SK-N-SH treated with all-trans-retinoic acid at 6 μM for 48 hours (cell line): ENCODE measurements at regions not wholly inside any gene's neighbourhood (a gene's known extent, or its start where the extent isn't known, plus 50 kb on each side); places are given as distances from the start of the nearest gene placed in this dataset.

ENCODE experiments used
- ARNTL ChIP-seq: fragments of 450-650 bp; formaldehyde crosslinking; IDR thresholded peaks from 2 replicates; pipeline ENCODE4 v1.5.0; 2020; ENCODE audit warnings: low read depth, mild to moderate bottlenecking, moderate library complexity, borderline replicate concordance
- BACH2 ChIP-seq: fragments of 250-450 bp; sonication (Bioruptor Pico); IDR thresholded peaks from 2 replicates; pipeline ENCODE4 v1.9.0; 2021; ENCODE audit warnings: mild to moderate bottlenecking, borderline replicate concordance
- CSDC2 ChIP-seq: fragments of 250-450 bp; sonication (Bioruptor Pico); IDR thresholded peaks from 2 replicates; pipeline ENCODE4 v1.5.0; 2020; ENCODE audit warnings: mild to moderate bottlenecking, moderate library complexity
- ESRRG ChIP-seq: fragments of 250-450 bp; sonication (Bioruptor Pico); IDR thresholded peaks from 2 replicates; pipeline ENCODE4 v1.6.1; 2021; ENCODE audit warnings: mild to moderate bottlenecking
- RARB ChIP-seq: fragments of 250-450 bp; sonication (Bioruptor Pico); IDR thresholded peaks from 2 replicates; pipeline ENCODE4 v1.8.0; 2021; ENCODE audit warnings: mild to moderate bottlenecking, moderate library complexity
- SNAI2 ChIP-seq: fragments of 250-450 bp; sonication (Bioruptor Pico); IDR thresholded peaks from 2 replicates; pipeline ENCODE4 v1.5.0; 2020; ENCODE audit warnings: mild to moderate bottlenecking, moderate library complexity
- TOX ChIP-seq: fragments of 250-450 bp; sonication (Bioruptor Pico); IDR thresholded peaks from 2 replicates; pipeline ENCODE4 v1.8.0; 2021; ENCODE audit warnings: mild to moderate bottlenecking, moderate library complexity, borderline replicate concordance
- ZFP3 ChIP-seq: fragments of 250-450 bp; sonication (Bioruptor Pico); IDR thresholded peaks from 2 replicates; pipeline ENCODE4 v1.5.0; 2020; ENCODE audit warnings: mild to moderate bottlenecking, moderate library complexity
- ZFP30 ChIP-seq: fragments of 450-650 bp; formaldehyde crosslinking; IDR thresholded peaks from 2 replicates; pipeline ENCODE4 v1.5.0; 2022; ENCODE audit warnings: mild to moderate bottlenecking, moderate library complexity
- TF ChIP-seq, protein P1 (sequence below): fragments of 250-450 bp; sonication (Bioruptor Pico); IDR thresholded peaks from 2 replicates; pipeline ENCODE4 v1.5.1; 2020; ENCODE audit warnings: low read depth, mild to moderate bottlenecking, moderate library complexity
- TF ChIP-seq, protein P2 (sequence below): fragments of 250-450 bp; sonication (Bioruptor Pico); IDR thresholded peaks from 2 replicates; pipeline ENCODE4 v1.5.0; 2020; ENCODE audit warnings: mild to moderate bottlenecking, moderate library complexity
- TF ChIP-seq, protein P3 (sequence below): fragments of 250-450 bp; sonication (Bioruptor Pico); IDR thresholded peaks from 2 replicates; pipeline ENCODE4 v1.8.0; 2020; ENCODE audit warnings: mild to moderate bottlenecking, moderate library complexity, borderline replicate concordance
- TF ChIP-seq, protein P4 (sequence below): fragments of 250-450 bp; sonication (Bioruptor Pico); IDR thresholded peaks from 2 replicates; pipeline ENCODE4 v1.5.1; 2021; ENCODE audit warnings: mild to moderate bottlenecking, moderate library complexity

DNA sequence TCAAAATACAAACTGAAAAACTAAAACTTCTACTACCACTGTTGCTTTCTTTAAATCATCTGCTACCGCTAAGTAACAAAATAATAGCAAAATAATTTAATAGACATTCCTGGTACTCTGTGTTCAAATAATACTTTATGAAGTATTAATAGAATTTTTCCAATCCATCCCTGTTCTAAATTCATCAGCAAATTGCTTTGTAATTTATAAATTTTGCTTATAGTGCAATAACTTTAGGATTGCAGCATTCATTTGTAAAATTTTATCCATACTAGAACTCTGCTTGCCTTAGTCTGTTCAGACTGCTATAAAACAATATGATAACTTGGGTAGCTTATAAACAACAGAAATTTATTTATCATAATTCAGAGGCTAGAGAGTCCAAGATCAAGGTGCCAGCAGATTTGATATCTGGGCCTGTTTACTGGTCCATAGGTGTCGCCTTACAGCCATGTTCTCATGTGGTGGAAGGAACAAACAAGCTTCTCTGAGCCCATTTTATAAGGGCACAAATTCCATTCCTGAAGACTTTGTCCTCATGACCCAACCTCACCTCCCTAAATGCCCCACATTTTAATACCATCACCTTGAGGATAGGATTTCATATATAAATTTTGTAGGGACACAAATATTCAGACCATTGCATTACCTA is 415.1 kb upstream of the MAP2 start:
- TF ChIP-seq ZFP3 (CRISPR knock-in tag) (no peak), RARB (CRISPR knock-in tag) (no peak), ESRRG (CRISPR knock-in tag) (no peak), ARNTL (no peak), ZFP30 (CRISPR knock-in tag) (no peak), CSDC2 (CRISPR knock-in tag) (no peak), BACH2 (CRISPR knock-in tag) (no peak), SNAI2 (no peak), TOX (CRISPR knock-in tag) (no peak)
- TF ChIP-seq, protein P1, sequence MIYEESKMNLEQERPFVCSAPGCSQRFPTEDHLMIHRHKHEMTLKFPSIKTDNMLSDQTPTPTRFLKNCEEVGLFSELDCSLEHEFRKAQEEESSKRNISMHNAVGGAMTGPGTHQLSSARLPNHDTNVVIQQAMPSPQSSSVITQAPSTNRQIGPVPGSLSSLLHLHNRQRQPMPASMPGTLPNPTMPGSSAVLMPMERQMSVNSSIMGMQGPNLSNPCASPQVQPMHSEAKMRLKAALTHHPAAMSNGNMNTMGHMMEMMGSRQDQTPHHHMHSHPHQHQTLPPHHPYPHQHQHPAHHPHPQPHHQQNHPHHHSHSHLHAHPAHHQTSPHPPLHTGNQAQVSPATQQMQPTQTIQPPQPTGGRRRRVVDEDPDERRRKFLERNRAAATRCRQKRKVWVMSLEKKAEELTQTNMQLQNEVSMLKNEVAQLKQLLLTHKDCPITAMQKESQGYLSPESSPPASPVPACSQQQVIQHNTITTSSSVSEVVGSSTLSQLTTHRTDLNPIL (CRISPR knock-in tag) = no peak
- TF ChIP-seq, protein P2, sequence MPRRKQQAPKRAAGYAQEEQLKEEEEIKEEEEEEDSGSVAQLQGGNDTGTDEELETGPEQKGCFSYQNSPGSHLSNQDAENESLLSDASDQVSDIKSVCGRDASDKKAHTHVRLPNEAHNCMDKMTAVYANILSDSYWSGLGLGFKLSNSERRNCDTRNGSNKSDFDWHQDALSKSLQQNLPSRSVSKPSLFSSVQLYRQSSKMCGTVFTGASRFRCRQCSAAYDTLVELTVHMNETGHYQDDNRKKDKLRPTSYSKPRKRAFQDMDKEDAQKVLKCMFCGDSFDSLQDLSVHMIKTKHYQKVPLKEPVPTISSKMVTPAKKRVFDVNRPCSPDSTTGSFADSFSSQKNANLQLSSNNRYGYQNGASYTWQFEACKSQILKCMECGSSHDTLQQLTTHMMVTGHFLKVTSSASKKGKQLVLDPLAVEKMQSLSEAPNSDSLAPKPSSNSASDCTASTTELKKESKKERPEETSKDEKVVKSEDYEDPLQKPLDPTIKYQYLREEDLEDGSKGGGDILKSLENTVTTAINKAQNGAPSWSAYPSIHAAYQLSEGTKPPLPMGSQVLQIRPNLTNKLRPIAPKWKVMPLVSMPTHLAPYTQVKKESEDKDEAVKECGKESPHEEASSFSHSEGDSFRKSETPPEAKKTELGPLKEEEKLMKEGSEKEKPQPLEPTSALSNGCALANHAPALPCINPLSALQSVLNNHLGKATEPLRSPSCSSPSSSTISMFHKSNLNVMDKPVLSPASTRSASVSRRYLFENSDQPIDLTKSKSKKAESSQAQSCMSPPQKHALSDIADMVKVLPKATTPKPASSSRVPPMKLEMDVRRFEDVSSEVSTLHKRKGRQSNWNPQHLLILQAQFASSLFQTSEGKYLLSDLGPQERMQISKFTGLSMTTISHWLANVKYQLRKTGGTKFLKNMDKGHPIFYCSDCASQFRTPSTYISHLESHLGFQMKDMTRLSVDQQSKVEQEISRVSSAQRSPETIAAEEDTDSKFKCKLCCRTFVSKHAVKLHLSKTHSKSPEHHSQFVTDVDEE = no peak
- TF ChIP-seq, protein P3, sequence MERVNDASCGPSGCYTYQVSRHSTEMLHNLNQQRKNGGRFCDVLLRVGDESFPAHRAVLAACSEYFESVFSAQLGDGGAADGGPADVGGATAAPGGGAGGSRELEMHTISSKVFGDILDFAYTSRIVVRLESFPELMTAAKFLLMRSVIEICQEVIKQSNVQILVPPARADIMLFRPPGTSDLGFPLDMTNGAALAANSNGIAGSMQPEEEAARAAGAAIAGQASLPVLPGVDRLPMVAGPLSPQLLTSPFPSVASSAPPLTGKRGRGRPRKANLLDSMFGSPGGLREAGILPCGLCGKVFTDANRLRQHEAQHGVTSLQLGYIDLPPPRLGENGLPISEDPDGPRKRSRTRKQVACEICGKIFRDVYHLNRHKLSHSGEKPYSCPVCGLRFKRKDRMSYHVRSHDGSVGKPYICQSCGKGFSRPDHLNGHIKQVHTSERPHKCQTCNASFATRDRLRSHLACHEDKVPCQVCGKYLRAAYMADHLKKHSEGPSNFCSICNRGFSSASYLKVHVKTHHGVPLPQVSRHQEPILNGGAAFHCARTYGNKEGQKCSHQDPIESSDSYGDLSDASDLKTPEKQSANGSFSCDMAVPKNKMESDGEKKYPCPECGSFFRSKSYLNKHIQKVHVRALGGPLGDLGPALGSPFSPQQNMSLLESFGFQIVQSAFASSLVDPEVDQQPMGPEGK = no peak
- TF ChIP-seq, protein P4, sequence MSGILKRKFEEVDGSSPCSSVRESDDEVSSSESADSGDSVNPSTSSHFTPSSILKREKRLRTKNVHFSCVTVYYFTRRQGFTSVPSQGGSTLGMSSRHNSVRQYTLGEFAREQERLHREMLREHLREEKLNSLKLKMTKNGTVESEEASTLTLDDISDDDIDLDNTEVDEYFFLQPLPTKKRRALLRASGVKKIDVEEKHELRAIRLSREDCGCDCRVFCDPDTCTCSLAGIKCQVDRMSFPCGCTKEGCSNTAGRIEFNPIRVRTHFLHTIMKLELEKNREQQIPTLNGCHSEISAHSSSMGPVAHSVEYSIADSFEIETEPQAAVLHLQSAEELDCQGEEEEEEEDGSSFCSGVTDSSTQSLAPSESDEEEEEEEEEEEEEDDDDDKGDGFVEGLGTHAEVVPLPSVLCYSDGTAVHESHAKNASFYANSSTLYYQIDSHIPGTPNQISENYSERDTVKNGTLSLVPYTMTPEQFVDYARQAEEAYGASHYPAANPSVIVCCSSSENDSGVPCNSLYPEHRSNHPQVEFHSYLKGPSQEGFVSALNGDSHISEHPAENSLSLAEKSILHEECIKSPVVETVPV (CRISPR knock-in tag) = no peak
